GM19240 (cell line): ENCODE measurements at regions not wholly inside any gene's neighbourhood (a gene's known extent, or its start where the extent isn't known, plus 50 kb on each side); places are given as distances from the start of the nearest gene placed in this dataset.
"Not testable (repeated sequence)": the region's sequence is repeated elsewhere in the genome, so short reads cannot be mapped to it uniquely, and the experiment has no call there.

ENCODE experiments used
- DNase-seq: peaks from one replicate; pipeline ENCODE4 v3.0.0; 2011; ENCODE audit warnings: low spot score; ENCODE audit not compliant: insufficient read length

GRCh38 chr3:194058189-194058571, 77.8 kb upstream of the HES1 start:
- DNase-seq = no peak

- no peak for DNase-seq
These were observed 77.2 kb upstream of the HES1 start for GRCh38 chr3:194058753-194059152.

GRCh38 chr3:194061421-194062030, 74.4 kb upstream of the HES1 start:
- DNase-seq = no peak

GRCh38 chr3:194062830-194063229, 73.1 kb upstream of the HES1 start:
- no peak for DNase-seq

DNA sequence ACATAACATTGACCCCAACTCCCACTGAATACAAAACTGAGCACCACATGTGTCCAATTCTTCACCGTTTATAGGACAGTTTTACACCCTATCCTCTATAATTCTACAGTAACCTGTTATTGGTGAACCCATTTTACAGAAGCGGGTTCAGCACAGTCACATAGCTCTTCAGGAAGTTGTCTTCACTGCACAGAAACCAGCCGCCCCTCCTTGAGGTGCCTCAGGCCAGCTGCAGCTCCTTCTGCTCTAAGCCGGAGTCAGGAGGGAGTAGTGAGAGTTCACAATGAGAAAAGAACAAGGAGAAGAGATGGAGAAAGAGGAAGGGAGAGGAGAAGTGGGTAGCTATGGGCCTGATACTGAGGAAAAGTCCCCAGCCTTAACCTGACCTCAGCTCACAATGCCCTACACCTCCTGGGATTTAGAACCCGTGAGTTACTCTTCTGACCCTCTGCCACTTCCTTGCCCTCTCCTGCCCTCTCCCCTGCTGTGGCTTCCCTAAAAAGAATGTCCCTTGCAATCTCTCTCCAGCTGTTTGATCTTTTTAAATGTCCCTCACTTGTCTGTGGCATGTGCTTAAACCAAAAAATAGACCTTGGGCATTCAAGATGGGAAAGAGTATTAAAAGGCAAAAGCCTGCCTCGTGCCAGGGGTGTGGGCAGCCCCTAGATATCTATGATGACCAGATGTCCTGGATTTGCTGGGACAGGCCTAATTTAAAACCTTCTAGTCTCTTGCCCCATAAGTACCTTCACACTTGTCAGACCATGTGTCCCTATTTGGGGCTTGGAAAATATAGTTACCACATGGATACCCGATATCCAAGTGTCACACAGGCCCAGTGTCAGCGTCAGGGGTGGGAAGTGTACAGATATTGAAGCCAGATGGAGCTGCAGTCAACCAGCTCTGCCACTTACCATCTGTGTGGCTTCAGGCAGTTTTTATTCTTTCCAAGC, 71.3 kb upstream of the HES1 start:
- DNase-seq = no peak

DNA sequence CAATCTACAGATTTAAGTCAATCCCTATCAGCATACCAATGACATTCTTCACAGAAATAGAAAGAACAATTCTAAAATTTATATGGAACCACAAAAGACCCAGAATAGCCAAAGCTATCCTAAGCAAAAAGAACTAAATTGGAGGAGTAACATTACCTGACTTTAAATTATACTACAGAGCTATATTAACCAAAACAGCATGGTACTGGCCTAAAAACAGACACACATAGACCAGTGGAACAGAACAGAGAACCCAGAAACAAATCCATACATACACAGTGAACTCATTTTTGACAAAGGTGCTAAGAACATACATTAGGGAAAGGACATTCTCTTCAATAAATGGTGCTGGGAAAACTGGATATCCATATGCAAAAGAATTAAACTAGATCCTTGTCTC, 68.6 kb upstream of the HES1 start:
- not testable (repeated sequence) for DNase-seq

DNA sequence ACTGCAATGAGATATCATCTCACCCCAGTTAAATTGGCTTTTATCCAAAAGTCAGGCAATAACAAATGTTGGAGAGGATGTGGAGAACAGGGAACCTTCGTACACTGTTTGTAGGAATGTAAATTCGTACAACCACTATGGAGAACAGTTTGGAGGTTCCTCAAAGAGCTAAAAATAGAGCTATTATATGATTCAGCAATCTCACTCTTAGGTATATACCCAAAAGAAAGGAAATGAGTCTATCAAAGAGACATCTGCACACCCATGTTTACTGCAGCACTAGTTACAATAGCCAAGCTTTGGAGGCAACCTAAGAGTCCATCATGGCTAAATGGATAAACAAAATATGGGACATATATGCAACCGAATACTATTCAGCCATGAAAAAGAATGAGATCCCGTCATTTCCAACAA, 68.0 kb upstream of the HES1 start:
- no peak for DNase-seq

GRCh38 chr3:194069421-194070219, 66.3 kb upstream of the HES1 start:
- DNase-seq = no peak

- DNase-seq = no peak
These were observed 65.7 kb upstream of the HES1 start for GRCh38 chr3:194070220-194070633.

DNA sequence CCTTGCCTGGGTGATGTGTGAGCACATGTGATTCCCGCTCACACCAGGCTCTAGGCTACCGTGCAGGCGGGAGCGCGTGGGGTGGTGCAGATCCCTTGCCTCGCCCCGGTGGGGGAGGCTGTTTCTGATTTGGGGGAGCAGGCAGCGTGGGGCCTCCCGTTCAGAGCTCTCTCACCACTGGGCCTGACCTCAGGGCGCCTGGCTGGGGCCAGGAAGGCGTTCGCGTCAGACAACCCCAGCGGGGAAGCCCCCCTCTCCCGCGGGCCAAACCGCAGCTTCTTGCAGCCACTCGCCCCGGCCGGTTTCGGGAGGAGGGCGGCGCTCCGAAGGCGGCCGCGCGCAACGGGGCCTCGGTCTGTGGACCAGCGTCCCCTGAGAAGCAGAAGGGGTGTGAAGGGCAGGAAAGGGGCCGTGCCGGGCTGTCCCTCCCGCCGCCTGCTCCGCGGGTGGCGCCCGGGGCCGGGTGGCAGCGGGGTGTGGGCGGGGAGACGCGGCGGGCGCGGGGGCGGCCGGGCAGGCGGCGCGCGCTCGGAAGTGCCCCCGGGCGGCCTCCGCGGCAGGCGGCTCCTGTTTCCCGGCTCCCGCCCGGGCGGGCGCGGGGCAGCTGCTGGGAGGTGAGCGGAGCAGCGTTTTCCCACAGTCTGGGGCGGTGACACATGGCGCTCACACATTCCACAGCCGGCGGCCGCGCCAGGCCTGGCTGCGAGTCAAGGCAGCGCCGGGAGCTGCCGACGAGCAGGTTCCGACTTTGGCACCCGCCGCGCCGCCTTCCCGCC, 65.1 kb upstream of the HES1 start:
- peak; percentile 93 for DNase-seq

DNA sequence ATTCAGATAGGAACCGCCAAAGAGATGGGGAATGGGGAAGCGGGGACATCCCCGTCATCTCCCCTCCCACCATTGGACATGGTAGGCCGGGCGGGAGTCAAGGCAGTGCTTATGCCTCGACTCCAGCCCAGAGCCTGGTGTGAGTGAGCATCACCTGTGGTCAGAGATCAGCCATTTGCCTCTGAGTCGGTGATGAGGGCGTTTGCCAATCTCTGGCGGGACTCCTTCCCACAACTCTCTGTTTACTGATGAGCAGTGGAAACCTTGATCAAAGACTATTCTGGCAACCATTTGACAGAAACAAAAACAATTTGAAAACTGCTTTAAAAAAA, 63.9 kb upstream of the HES1 start:
- DNase-seq = no peak

DNA sequence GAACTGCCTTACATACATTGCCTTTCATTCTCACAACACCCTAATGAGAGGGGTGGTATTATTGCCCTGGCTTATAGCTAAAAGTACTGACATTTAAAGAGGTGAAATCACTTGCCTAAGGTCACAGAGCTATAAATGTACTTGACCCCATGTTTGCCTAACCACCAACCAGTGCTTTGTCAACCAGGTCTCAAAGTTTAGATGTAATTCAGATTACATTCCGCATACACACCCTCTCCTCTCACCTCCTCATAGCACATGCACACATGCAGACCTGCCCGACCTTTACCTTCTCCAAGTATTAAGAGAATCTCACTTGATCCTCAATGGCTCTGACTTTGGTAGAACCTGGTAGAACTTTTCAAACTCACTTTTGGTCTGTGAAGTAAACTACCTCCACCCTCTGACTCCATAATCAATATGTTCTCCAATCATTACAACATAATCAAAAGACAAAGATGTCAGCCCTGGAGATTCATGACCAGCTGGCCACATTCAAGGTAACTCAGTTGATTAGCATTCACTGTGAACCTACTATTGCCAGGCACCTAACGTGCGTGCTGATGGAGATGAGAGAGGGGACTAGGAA, 63.2 kb upstream of the HES1 start:
- no peak for DNase-seq

DNA sequence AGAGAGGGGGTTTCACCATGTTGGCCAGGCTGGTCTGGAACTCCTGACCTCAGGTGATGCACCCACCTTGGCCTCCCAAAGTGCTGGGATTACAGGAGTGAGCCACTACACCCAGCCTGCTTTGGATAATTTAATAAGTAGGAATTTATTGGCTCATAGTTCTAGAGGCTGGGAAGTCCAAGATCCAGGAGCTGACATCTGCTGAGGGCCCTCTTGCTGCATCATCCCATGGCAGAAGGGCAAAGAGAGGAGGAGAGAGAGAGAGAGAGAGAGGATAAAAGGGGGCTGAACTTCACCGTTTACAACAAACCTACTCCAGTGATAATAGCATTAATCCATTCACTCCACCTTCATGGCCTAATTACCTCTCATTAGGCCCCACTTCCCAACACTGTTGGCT, 62.0 kb upstream of the HES1 start:
- DNase-seq = no peak

DNA sequence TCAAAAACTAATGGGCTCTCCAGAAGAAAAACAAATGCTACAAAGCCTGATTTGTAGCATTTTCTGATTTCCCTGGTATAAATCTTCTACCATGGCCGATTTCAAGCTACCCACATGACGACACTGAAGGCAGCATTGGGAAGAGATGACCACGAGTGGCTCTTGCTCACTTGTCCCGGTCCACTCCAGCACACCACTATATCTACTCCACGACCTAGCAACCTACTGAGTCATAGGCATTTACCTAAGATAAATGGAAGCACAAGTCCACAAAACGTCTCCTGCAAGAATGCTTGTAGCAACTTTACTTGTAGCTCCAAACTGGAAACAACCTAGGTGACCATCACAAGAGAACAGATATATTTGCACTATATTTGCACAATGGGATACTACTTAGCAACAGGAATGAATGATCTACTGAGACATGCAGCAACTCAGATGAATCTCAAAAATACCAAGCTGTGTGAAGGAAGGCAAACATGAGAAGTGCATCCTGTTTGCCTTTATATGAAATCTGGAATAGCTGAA, 60.8 kb upstream of the HES1 start:
- DNase-seq = no peak

GRCh38 chr3:194075802-194076460, 60.0 kb upstream of the HES1 start:
- no peak for DNase-seq

DNA sequence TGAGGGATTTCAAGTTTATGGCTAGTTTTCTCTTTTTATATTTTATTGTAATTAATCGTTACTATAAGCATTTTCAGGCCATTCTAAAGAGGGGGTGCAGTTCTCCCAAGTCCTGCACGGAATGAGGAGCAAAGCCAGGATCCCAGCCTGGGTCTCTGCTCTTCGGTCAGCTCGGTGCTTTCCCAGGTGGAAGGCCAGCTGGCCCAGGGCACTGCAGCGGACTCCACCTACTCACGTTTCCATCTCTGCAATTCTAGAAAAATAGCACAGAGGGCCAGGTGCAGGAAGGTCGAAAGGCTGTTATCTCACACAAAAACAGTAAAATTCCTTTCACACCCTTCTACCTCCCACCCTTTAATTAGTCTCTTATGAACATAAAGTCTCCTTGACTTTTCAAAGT, 59.5 kb upstream of the HES1 start:
- DNase-seq = no peak

DNA sequence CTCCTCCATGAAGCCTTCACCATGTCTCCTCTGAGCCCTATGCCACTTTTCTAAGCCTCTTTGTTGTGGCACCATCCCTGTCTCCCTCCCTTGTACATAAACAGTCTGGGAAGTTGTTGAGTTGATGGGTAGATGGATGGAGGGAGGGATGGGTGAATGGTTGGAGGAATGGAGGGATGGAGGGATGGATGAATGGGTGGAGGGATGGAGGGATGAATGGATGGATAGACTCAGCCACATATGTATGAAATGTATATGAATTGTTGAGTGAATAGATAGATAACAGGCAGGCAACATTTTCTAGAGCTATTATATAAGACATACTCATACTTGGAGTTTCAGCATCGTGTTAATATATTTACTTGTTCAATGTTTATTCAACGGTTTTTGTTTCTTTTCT, 58.3 kb upstream of the HES1 start:
- no peak for DNase-seq

GRCh38 chr3:194078045-194078821, 57.7 kb upstream of the HES1 start:
- DNase-seq = no peak

DNA sequence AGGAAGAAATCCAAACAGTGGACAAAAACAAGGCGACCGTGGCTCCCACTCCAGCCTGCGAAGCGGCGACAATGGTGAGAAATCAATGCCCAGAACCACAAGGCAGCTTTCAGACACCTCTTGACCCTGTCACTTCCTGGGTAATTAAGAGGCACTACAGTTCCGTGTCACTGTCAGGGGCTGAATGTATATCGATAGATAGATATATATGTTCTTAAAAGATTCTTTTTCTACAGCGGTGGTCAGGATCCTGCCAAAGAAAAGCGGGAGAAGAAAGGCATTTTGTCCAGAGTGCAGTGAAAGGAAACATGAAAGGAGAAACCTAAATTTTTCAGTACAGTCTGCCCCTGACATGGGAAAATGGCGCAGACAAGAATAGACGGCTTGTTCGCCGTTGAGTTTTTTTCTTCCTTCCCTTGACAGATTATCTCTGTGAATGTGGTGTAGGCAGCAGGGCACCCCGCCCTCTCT, 56.2 kb upstream of the HES1 start:
- no peak for DNase-seq
